Upper lobe of right lung (tissue), 1 donor: ENCODE measurements at regions not wholly inside any gene's neighbourhood (a gene's known extent, or its start where the extent isn't known, plus 50 kb on each side); places are given as distances from the start of the nearest gene placed in this dataset.

Experiments used
- ATAC-seq: fragments of 200-7000 bp; cut with Tn5 transposase; one replicate; pipeline ENCODE4 v1.9.1; 2020; ENCODE audit warnings: mild to moderate bottlenecking, moderate library complexity
- DNase-seq: peaks from one replicate; pipeline ENCODE4 v3.0.0-alpha.2; 2020
- H3K27ac ChIP-seq: fragments of 200-600 bp; one replicate; pipeline ENCODE4 v1.8.0; 2022
- H3K27me3 ChIP-seq: fragments of 200-600 bp; one replicate; pipeline ENCODE4 v1.8.0; 2022; ENCODE audit warnings: mild to moderate bottlenecking
- H3K36me3 ChIP-seq: fragments of 200-600 bp; one replicate; pipeline ENCODE4 v1.8.0; 2022
- H3K4me1 ChIP-seq: fragments of 200-600 bp; one replicate; pipeline ENCODE4 v1.8.0; 2022
- H3K4me3 ChIP-seq: fragments of 200-600 bp; one replicate; pipeline ENCODE4 v1.8.0; 2022; ENCODE audit warnings: mild to moderate bottlenecking
- H3K9me3 ChIP-seq: fragments of 200-600 bp; one replicate; pipeline ENCODE4 v1.8.0; 2022
- intact Hi-C: fragments of 100-400 bp; cut with DNase I; formaldehyde crosslinking; loops from one replicate; pipeline ENCODE4 v1.11.0; 2022
- TF ChIP-seq, protein P1 (sequence below): fragments of 200-600 bp; IDR thresholded peaks from one replicate; pipeline ENCODE4 v1.8.0; 2022; ENCODE audit warnings: antibody characterized with exemption
- donor health status: DM: no; HTN: yes; CAD: no; lungs with severe emphysema.

DNA sequence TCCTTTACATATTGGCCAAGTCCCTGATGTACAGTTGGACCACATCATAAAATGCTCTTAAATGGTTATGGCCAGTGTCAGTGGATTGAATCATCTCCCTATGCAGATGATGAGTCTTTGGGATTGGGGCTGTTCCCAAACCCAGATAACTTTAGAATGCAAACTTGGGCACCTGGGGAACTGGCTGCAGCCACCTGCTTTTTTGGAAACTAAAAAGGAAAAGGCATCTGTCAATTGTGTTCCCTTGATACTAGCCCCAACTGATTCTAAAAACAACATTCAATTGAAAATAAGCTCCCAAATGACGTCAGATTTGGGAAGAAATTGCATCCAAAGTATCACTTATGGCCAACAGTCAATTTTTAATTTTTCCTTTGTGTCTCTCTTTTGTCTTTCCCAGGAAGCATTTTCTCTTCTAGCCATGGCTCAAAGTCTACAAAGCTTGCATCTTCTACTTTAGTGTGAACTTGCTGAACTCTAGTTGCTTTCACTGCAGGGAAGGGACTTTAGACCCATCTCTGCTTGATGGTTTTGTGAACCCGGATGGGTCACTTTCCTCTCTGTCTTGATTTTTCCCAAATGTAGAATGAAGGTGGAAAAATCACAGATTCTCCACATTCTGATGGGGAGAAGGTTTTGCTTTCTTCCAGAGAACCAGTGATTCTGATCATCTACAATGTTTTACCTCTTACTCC lies 402.3 kb upstream of the USP24 start:
- Histone ChIP-seq H3K4me3 (no peak overlapping the region), H3K4me1 (no peaks in the 10 kb centered on the region), H3K36me3 (no peaks in the 10 kb centered on the region), H3K27ac (no peak overlapping the region), H3K27me3 (no peaks in the 10 kb centered on the region), H3K9me3 (no peaks in the 10 kb centered on the region)
- intact Hi-C loops: no loop called here
- TF ChIP-seq, protein P1, sequence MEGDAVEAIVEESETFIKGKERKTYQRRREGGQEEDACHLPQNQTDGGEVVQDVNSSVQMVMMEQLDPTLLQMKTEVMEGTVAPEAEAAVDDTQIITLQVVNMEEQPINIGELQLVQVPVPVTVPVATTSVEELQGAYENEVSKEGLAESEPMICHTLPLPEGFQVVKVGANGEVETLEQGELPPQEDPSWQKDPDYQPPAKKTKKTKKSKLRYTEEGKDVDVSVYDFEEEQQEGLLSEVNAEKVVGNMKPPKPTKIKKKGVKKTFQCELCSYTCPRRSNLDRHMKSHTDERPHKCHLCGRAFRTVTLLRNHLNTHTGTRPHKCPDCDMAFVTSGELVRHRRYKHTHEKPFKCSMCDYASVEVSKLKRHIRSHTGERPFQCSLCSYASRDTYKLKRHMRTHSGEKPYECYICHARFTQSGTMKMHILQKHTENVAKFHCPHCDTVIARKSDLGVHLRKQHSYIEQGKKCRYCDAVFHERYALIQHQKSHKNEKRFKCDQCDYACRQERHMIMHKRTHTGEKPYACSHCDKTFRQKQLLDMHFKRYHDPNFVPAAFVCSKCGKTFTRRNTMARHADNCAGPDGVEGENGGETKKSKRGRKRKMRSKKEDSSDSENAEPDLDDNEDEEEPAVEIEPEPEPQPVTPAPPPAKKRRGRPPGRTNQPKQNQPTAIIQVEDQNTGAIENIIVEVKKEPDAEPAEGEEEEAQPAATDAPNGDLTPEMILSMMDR: no peak
- no peak for DNase-seq
- no peak for ATAC-seq

DNA sequence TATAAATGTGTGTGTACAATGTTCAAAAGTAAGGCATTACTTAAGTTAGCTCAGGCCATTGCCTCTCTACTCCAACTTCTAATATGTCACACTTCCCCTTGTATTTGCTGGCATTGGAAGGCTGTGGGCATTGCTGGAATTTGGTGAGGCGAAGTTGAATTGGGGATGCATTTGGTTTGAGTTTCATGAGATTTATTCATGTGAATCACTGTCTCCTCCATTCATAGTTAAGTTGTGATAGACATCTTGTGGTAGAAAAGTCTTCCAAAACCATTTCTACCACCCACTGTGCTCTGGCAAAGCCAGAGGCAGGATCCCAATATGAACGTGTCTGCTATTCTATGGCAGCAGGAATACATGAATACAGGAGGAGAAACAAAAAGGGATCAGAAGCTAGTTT lies 397.8 kb upstream of the USP24 start:
- intact Hi-C loops: no loop called here
- no peak for DNase-seq
- no peaks in the 10 kb centered on the region for H3K9me3 ChIP-seq
- H3K4me3 ChIP-seq: no peak overlapping the region
- H3K4me1 ChIP-seq: no peaks in the 10 kb centered on the region
- H3K27ac ChIP-seq: no peak overlapping the region
- TF ChIP-seq, protein P1: no peak
- no peaks in the 10 kb centered on the region for H3K27me3 ChIP-seq
- ATAC-seq: no peak
- no peaks in the 10 kb centered on the region for H3K36me3 ChIP-seq

DNA sequence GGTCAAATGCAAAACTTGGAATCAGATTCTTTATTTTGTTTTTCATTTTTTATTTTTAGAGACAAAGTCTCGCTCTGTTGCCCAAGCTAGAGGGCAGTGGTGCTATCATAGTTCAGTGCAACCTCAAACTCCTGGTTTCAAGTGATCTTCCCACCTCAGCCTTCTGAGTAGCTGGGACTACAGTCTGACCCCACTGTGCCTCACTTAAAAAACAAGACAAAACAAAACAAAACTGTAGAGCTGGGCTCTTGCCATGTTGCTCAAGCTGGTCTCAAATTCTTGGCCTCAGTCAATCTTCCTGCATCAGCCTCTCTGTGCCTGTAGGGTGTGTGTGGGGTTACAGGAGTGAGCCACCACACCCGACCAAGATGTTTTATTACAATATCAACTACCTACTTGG lies 396.0 kb upstream of the USP24 start:
- DNase-seq (no peak), ATAC-seq (no peak)
- Histone ChIP-seq H3K27ac (no peak overlapping the region), H3K4me1 (no peaks in the 10 kb centered on the region), H3K36me3 (no peaks in the 10 kb centered on the region), H3K9me3 (no peaks in the 10 kb centered on the region), H3K4me3 (no peak overlapping the region), H3K27me3 (no peaks in the 10 kb centered on the region)
- intact Hi-C loops: no loop called here
- TF ChIP-seq, protein P1: no peak

DNA sequence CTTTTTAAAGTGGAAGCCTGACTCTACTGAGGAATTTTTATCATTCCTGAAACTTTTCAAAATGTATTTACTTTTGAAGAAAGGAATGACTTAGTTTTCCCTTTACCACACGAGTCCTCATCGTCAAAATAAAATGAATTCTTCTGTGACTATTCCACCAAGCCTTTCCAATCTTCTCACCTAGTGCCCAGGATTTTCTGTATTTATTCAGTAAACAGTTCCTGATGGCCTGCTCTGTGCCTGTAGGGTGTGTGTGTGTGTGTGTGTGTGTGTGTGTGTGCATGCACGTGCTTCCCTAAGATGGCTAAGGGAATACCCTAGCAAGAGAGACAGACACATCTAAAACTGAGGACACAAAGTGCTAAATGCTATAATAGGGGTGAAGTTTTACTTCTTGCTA lies 395.0 kb upstream of the USP24 start:
- intact Hi-C loops: no loop called here
- H3K27ac ChIP-seq: no peak overlapping the region

DNA sequence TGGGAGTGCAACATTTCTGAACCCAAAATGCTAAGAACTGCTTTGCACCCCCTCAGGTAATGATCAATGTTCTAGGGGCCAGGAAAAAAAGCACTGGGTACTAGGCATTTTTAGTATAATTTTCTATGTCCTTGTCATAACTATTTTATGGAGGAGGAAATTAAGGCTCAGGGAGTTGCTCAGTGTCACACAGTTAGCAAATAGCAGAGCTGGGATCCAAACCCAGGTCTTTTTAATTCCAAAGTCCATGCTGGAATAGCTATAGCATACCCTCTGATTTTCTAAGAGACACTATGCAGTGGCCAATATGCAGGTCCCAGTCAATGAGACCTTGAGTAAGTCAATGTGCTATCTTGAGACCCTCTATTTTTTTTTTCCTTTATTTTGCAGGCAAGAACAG lies 394.5 kb upstream of the USP24 start:
- Histone ChIP-seq H3K36me3 (no peaks in the 10 kb centered on the region), H3K27ac (no peak overlapping the region), H3K4me3 (no peak overlapping the region), H3K9me3 (no peaks in the 10 kb centered on the region), H3K4me1 (peaks cover 4% of the 10 kb centered on the region), H3K27me3 (no peaks in the 10 kb centered on the region)
- TF ChIP-seq, protein P1: no peak
- ATAC-seq (no peak), DNase-seq (no peak)
- intact Hi-C loops: no loop called here

More for the DNA sequence above, 395.0 kb upstream of the USP24 start:
- no peaks in the 10 kb centered on the region for H3K4me1 ChIP-seq
- no peak for ATAC-seq
- DNase-seq: no peak
- H3K27me3 ChIP-seq: no peaks in the 10 kb centered on the region
- H3K9me3 ChIP-seq: no peaks in the 10 kb centered on the region
- TF ChIP-seq, protein P1: no peak
- no peak overlapping the region for H3K4me3 ChIP-seq
- no peaks in the 10 kb centered on the region for H3K36me3 ChIP-seq

DNA sequence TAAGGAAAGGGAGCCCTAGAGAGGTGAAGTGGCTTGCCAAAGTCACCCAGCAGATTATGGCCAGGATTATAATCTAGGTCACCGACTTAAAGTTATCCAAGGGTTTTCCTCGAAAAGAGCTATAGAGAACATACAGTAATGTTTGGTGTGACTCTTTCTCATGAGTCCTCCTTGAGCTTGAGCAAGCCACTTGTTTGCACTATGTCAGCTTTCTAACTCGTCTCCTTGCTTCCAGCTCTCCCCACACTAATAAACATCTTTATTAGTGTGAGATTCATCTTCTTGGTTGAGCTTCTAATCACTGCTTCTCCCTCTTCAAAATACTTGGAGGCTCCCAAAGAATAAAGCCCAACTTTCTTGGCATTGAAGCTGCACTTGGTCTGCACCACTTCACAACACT lies 390.0 kb upstream of the USP24 start:
- DNase-seq: no peak
- Histone ChIP-seq H3K27me3 (no peaks in the 10 kb centered on the region), H3K36me3 (no peaks in the 10 kb centered on the region), H3K4me1 (peaks cover 4% of the 10 kb centered on the region), H3K9me3 (no peaks in the 10 kb centered on the region), H3K4me3 (no peak overlapping the region), H3K27ac (no peak overlapping the region)
- intact Hi-C loops: no loop called here
- TF ChIP-seq, protein P1: no peak
- ATAC-seq: no peak
